ENCODE measurements at regions not wholly inside any gene's neighbourhood (a gene's known extent, or its start where the extent isn't known, plus 50 kb on each side); places are given as distances from the start of the nearest gene placed in this dataset.

DNA sequence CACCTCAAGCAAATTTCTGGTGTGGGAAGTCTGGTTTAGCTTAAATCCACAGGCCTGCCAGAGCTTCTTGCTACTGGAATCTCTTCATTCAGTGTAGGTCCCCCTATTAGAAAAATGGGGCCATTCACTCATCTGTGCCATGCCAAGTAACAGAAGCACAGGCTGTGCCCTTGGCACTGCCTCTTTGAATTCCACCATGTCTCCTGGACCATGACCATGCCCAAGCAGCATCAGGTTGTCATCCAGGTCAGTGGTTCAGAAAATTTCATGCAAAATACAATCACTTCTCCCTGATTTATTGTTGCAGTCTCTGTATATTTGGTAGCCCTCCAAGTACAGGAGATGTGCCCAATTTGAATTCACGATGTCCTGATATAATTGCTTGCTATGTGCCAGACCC lies 602.1 kb upstream of the ZNF385D start:
- TF ChIP-seq, protein P1, sequence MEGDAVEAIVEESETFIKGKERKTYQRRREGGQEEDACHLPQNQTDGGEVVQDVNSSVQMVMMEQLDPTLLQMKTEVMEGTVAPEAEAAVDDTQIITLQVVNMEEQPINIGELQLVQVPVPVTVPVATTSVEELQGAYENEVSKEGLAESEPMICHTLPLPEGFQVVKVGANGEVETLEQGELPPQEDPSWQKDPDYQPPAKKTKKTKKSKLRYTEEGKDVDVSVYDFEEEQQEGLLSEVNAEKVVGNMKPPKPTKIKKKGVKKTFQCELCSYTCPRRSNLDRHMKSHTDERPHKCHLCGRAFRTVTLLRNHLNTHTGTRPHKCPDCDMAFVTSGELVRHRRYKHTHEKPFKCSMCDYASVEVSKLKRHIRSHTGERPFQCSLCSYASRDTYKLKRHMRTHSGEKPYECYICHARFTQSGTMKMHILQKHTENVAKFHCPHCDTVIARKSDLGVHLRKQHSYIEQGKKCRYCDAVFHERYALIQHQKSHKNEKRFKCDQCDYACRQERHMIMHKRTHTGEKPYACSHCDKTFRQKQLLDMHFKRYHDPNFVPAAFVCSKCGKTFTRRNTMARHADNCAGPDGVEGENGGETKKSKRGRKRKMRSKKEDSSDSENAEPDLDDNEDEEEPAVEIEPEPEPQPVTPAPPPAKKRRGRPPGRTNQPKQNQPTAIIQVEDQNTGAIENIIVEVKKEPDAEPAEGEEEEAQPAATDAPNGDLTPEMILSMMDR (IDR thresholded peaks at IDR 0.05; ENCODE audit: control insufficient read depth, extremely low read depth, insufficient read depth) = no peak
- H3K4me3 ChIP-seq (ENCODE audit: low read depth, low read length) = no peak overlapping the region
- DNase-seq (ENCODE audit: low read depth) = no peak

DNA sequence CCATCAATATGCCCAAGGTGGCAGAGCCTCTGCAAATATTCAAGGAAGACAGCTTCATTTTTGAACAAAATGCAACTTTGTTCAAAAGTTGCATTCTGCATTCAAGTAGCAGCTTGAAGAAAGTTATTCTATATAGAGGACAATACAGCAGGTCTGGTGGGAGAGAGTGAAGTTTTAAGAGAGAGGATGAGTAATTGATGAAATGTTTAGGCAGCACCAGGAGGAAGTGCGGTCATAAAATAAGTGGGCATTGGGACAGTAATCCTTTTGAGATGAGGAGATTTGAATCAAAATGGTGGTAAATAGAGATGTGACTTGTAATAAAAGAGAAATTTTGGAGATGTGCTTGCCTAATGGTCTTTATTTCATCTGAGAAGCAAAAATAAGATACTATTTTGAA lies 607.3 kb upstream of the ZNF385D start:
- TF ChIP-seq, protein P1 (IDR thresholded peaks at IDR 0.05; ENCODE audit: control insufficient read depth, extremely low read depth, insufficient read depth) = no peak
- H3K4me3 ChIP-seq (ENCODE audit: low read depth, low read length) = no peak overlapping the region
- no peak for DNase-seq (ENCODE audit: low read depth)

DNA sequence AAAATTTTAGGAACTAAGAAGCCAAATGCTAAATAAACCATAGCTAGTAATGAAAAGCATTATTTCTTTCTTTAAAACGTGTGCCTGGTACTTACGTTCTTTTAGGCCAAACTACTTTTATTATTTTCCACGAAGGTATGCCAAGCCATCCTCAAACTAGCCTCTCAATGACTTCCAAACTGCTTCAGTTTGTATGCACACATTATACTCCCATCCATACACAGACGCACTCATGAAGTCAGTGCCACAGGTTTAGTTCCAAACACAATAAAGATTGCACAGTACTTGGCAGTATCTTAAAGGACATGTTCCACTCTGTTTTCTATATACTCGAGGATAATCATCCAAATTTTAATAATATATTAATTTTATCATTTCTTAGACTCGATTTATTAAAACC lies 609.2 kb upstream of the ZNF385D start:
- TF ChIP-seq, protein P1 (IDR thresholded peaks at IDR 0.05; ENCODE audit: control insufficient read depth, extremely low read depth, insufficient read depth) = no peak
- no peak overlapping the region for H3K4me3 ChIP-seq (ENCODE audit: low read depth, low read length)
- no peak for DNase-seq (ENCODE audit: low read depth)

DNA sequence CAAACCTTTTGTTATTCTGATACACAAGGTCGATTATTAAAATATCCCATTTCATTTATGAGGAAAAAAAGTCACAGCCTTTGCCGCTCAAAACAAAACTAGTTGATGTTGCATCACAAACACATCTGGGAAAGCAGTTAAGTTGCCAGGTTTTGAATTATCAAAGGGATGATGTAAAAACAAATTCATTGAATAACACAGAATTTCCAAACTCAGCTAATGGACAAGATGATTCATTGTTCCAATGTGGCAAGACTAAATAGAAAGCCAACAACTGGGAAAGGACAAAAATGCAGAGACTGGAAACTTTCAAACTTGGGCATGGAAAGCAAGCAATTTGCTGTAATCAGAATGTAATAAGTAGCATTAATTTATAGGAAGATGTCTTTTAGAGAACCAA lies 610.0 kb upstream of the ZNF385D start:
- H3K4me3 ChIP-seq (ENCODE audit: low read depth, low read length) = no peak overlapping the region
- DNase-seq (ENCODE audit: low read depth) = no peak
- TF ChIP-seq, protein P1 (IDR thresholded peaks at IDR 0.05; ENCODE audit: control insufficient read depth, extremely low read depth, insufficient read depth) = no peak

DNA sequence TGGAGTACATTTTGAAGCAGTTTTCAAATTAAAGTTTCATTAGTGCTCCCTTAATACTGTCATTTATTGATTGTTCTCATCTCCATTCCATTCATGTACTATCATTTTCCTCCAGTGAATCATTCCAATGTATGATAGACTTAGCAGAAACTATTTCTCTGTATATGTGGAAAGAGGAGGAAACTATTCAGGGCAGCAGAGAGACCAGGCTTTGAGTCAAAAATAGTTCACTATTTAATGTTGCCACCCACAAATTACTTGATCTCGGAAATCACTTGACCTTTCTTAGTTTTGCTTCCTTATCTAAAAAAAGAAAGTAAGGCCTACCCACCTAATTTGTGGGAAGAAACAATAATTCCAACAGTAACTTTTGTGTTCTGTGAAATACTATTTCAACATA lies 610.5 kb upstream of the ZNF385D start:
- no peak for DNase-seq (ENCODE audit: low read depth)
- TF ChIP-seq, protein P1 (IDR thresholded peaks at IDR 0.05; ENCODE audit: control insufficient read depth, extremely low read depth, insufficient read depth) = no peak
- no peak overlapping the region for H3K4me3 ChIP-seq (ENCODE audit: low read depth, low read length)

DNA sequence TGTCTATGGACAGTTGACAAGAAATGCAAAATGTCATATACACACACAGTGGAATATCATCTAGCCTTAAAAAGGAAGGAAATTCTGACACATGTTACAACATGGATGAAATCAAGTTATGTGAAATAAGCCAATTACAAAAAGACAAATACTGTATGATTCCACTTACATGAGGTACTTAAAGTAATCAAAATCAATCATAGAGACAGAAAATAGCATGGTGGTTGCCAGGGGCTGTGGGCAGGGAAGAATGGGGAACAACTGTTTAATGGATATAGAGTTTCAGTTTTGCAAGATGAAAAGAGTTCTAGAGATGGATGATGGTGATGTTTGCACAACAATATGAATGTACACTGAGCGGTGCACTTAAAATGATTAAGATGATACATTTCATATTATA lies 613.8 kb upstream of the ZNF385D start:
- no peak overlapping the region for H3K4me3 ChIP-seq (ENCODE audit: low read depth, low read length)
- TF ChIP-seq, protein P1 (IDR thresholded peaks at IDR 0.05; ENCODE audit: control insufficient read depth, extremely low read depth, insufficient read depth) = no peak
- DNase-seq (ENCODE audit: low read depth) = no peak

DNA sequence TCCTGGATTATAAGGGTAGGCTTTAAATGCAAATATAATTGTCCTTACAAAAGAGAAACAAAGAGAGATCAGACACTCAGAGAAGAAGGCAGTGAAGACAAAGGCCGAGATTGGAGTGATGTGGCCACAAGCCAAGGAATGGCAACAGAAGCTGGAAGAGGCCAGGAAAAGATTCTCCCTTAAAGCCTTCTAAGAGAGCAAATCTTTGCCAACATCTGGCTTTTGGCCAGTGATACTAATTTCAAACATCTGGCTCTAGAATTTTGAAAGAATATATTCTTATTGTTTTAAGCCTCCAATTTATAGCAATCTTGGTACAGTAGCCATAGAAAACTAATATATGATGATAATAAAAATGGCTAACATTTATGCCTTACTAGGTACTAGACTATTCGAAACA lies 615.8 kb upstream of the ZNF385D start:
- TF ChIP-seq, protein P1 (IDR thresholded peaks at IDR 0.05; ENCODE audit: control insufficient read depth, extremely low read depth, insufficient read depth) = no peak
- H3K4me3 ChIP-seq (ENCODE audit: low read depth, low read length) = no peak overlapping the region
- DNase-seq (ENCODE audit: low read depth) = no peak

Measured in LNCaP clone FGC (cell line).